ENCODE measurements at regions not wholly inside any gene's neighbourhood (a gene's known extent, or its start where the extent isn't known, plus 50 kb on each side); places are given as distances from the start of the nearest gene placed in this dataset.

- H3K4me1 ChIP-seq, result peaks cover 2% of the 10 kb centered on the region
- no peak overlapping the region for H3K27ac ChIP-seq
- no peaks in the 10 kb centered on the region for H3K9me3 ChIP-seq
- H3K4me3 ChIP-seq, result no peak overlapping the region
- H3K36me3 ChIP-seq, result no peaks in the 10 kb centered on the region
- no peak for DNase-seq (ENCODE audit: low spot score in 2 of 2)
- no peaks in the 10 kb centered on the region for H3K27me3 ChIP-seq
- WGBS, result 97% methylated on average over 3 of the region's 3 CpGs
- TF ChIP-seq EP300 (IDR thresholded peaks at IDR 0.05) (no peak), POLR2A (IDR thresholded peaks at IDR 0.05) (no peak), POLR2AphosphoS5 (IDR thresholded peaks at IDR 0.05) (no peak), CTCF (IDR thresholded peaks at IDR 0.05) (no peak)
Measured at GRCh38 chr5:53340956-53341750, 139.3 kb upstream of the FST start.

GRCh38 chr5:53342236-53342635, 138.2 kb upstream of the FST start:
- no peak for DNase-seq (ENCODE audit: low spot score in 2 of 2)
- H3K4me1 ChIP-seq, result peaks cover 2% of the 10 kb centered on the region
- H3K27ac ChIP-seq, result no peak overlapping the region
- H3K9me3 ChIP-seq, result no peaks in the 10 kb centered on the region
- H3K4me3 ChIP-seq, result no peak overlapping the region
- no peaks in the 10 kb centered on the region for H3K36me3 ChIP-seq
- no peaks in the 10 kb centered on the region for H3K27me3 ChIP-seq
- no peak for TF ChIP-seq CTCF (IDR thresholded peaks at IDR 0.05)
- TF ChIP-seq POLR2AphosphoS5 (IDR thresholded peaks at IDR 0.05), result no peak
- TF ChIP-seq POLR2A (IDR thresholded peaks at IDR 0.05), result no peak
- no peak for TF ChIP-seq EP300 (IDR thresholded peaks at IDR 0.05)

GRCh38 chr5:53343187-53343586, 137.2 kb upstream of the FST start:
- 60% methylated on average over 2 of the region's 2 CpGs for WGBS
- H3K36me3 ChIP-seq, result no peaks in the 10 kb centered on the region
- DNase-seq (ENCODE audit: low spot score in 2 of 2), result no peak
- H3K27ac ChIP-seq, result no peak overlapping the region
- TF ChIP-seq POLR2A (IDR thresholded peaks at IDR 0.05) (no peak), POLR2AphosphoS5 (IDR thresholded peaks at IDR 0.05) (no peak), CTCF (IDR thresholded peaks at IDR 0.05) (no peak), EP300 (IDR thresholded peaks at IDR 0.05) (no peak)
- no peaks in the 10 kb centered on the region for H3K9me3 ChIP-seq
- no peaks in the 10 kb centered on the region for H3K27me3 ChIP-seq
- no peak overlapping the region for H3K4me3 ChIP-seq
- H3K4me1 ChIP-seq, result peaks cover 2% of the 10 kb centered on the region

GRCh38 chr5:53350368-53350767, 130.1 kb upstream of the FST start:
- Histone ChIP-seq H3K4me1 (no peaks in the 10 kb centered on the region), H3K9me3 (no peaks in the 10 kb centered on the region), H3K27me3 (no peaks in the 10 kb centered on the region), H3K36me3 (no peaks in the 10 kb centered on the region), H3K27ac (no peak overlapping the region), H3K4me3 (no peak overlapping the region)
- no peak for DNase-seq (ENCODE audit: low spot score in 2 of 2)
- no peak for TF ChIP-seq CTCF (IDR thresholded peaks at IDR 0.05)
- no peak for TF ChIP-seq EP300 (IDR thresholded peaks at IDR 0.05)
- no peak for TF ChIP-seq POLR2AphosphoS5 (IDR thresholded peaks at IDR 0.05)
- no peak for TF ChIP-seq POLR2A (IDR thresholded peaks at IDR 0.05)
- WGBS, result 32% methylated on average over 5 of the region's 5 CpGs

- H3K9me3 ChIP-seq, result no peaks in the 10 kb centered on the region
- no peaks in the 10 kb centered on the region for H3K36me3 ChIP-seq
- no peaks in the 10 kb centered on the region for H3K4me1 ChIP-seq
- WGBS, result 89% methylated on average over 4 of the region's 4 CpGs
- H3K27ac ChIP-seq, result no peak overlapping the region
- no peak for DNase-seq (ENCODE audit: low spot score in 2 of 2)
- no peaks in the 10 kb centered on the region for H3K27me3 ChIP-seq
- TF ChIP-seq POLR2A (IDR thresholded peaks at IDR 0.05), result no peak
- H3K4me3 ChIP-seq, result no peak overlapping the region
Measured at GRCh38 chr5:53350991-53351770, 129.2 kb upstream of the FST start.
